GM12801 (cell line): ENCODE measurements at regions not wholly inside any gene's neighbourhood (a gene's known extent, or its start where the extent isn't known, plus 50 kb on each side); places are given as distances from the start of the nearest gene placed in this dataset.

ENCODE experiments used
- CTCF ChIP-seq: IDR thresholded peaks from one replicate; pipeline ENCODE4 v1.5.1; 2011; ENCODE audit warnings: control low read depth; ENCODE audit not compliant: insufficient read length; ENCODE audit errors: extremely low read depth

GRCh38 chr21:28639737-28640136 lies 352.9 kb downstream of the LTN1 start:
- no peak for TF ChIP-seq CTCF

GRCh38 chr21:28636752-28637691 lies 355.7 kb downstream of the LTN1 start:
- TF ChIP-seq CTCF: no peak

GRCh38 chr21:28635541-28635940 lies 357.1 kb downstream of the LTN1 start:
- TF ChIP-seq CTCF: no peak

GRCh38 chr21:28633839-28634555 lies 358.7 kb downstream of the LTN1 start:
- no peak for TF ChIP-seq CTCF

- no peak for TF ChIP-seq CTCF
Observed at GRCh38 chr21:28632755-28633408, 359.8 kb downstream of the LTN1 start.

- no peak for TF ChIP-seq CTCF
Observed at GRCh38 chr21:28627691-28628090, 365.0 kb downstream of the LTN1 start.

GRCh38 chr21:28627261-28627660 lies 365.4 kb downstream of the LTN1 start:
- no peak for TF ChIP-seq CTCF
